PFSK-1 (cell line): ENCODE measurements at regions not wholly inside any gene's neighbourhood (a gene's known extent, or its start where the extent isn't known, plus 50 kb on each side); places are given as distances from the start of the nearest gene placed in this dataset.

Source experiments
- FOXP2 ChIP-seq: optimal IDR thresholded peaks from 2 replicates; pipeline ENCODE3; 2011; ENCODE audit warnings: borderline replicate concordance, control low read depth, inconsistent platforms; ENCODE audit not compliant: insufficient read depth; ENCODE audit errors: extremely low read length, extremely low read depth
- POLR2AphosphoS5 ChIP-seq: IDR thresholded peaks from 2 replicates; pipeline ENCODE4 v1.6.1; 2012; ENCODE audit warnings: low read depth, mild to moderate bottlenecking, control low read depth, low read length, moderate library complexity
- REST ChIP-seq, 2 experiments: IDR thresholded peaks; 2 replicates each; pipeline versions ENCODE4 v1.6.1 to v1.8.0; 2011 to 2012; ENCODE audit warnings: low read depth in 2 of 2, low read length in 2 of 2, control low read depth in 1 of 2, inconsistent platforms in 1 of 2, mild to moderate bottlenecking in 1 of 2, moderate library complexity in 1 of 2; ENCODE audit not compliant: insufficient read depth in 1 of 2
- SIN3A ChIP-seq: IDR thresholded peaks from 2 replicates; pipeline ENCODE4 v1.6.1; 2012; ENCODE audit warnings: mild to moderate bottlenecking, low read length, moderate library complexity, borderline replicate concordance; ENCODE audit not compliant: insufficient read depth
- TAF1 ChIP-seq: IDR thresholded peaks from 2 replicates; pipeline ENCODE4 v1.6.1; 2012; ENCODE audit warnings: low read length, control low read depth, borderline replicate concordance; ENCODE audit not compliant: insufficient read depth

DNA sequence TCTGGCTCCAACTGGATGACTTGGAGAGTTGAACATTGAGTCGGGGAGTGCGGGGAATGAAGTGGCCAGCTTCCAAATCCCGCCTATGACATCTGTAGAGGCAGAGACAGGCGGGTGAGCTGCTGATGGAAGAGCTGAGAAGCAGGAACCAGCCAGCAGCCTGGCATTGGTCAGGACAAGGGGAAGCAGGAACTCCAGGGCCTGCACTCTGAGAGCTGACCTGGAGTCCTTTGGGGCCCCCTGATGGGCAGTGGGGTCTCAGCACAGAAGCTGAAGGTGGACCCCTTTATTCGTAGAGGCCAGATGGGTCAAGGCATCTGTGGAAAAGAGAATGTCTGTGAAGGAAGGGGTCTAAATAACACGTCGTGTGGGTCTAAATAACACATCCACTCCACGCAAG, 57.0 kb downstream of the SEC61G start:
- TF ChIP-seq TAF1 (no peak), SIN3A (no peak), REST (IDR thresholded peaks at IDR 0.05; ENCODE audit: insufficient read depth in 1 of 2, low read depth in 2 of 2, low read length in 2 of 2) (no peak), POLR2AphosphoS5 (no peak), FOXP2 (no peak)

DNA sequence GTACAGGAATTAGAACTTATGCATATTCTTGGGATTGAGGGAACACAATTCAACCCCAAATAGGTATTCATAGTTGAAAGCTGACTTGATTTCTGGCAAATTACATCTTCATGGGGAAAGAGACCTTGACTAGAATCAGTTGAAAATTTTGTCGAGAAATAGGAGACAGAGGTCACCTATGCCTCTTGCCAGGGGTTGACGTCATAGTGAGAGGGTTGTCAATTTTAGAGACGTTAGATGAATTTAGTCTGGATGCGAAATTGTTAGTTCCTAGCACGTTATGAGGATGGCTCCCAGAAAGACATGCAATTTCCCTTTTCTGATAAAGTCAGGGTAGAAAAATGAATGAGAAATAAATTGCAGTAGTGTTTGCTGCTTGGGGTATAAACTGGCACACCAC, 59.3 kb downstream of the SEC61G start:
- TF ChIP-seq SIN3A: no peak
- TF ChIP-seq TAF1: no peak
- TF ChIP-seq FOXP2: no peak
- TF ChIP-seq POLR2AphosphoS5: no peak
- TF ChIP-seq REST (IDR thresholded peaks at IDR 0.05; ENCODE audit: insufficient read depth in 1 of 2, low read depth in 2 of 2, low read length in 2 of 2): no peak

DNA sequence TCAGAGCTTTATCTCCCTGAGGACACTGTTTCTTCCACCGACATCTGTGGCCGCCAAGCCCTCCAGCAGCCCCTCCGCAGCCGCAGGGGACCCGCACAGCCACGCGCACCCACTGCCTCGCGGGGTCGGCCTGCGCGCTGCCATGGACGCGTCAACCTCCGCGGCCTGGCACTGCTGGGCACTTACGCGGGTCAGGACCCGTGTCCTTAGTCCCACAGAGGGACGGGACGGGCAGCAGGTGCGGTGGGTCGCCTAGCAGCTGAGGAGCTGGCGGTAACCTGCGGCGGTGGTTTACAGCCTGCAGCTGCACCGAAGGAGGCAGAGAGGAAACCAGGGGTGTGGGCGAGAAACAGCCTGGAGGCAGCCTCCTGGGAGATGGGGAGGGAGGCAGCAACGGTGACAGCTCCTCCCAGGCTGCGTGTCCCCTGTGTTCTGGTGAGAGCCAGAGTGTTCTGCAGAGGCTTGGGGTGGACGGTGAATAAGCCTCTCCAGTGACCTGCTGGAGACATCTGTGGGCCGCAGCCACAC, 61.3 kb downstream of the SEC61G start:
- TF ChIP-seq REST (IDR thresholded peaks at IDR 0.05; ENCODE audit: insufficient read depth in 1 of 2, low read depth in 2 of 2, low read length in 2 of 2) (no peak), TAF1 (no peak), POLR2AphosphoS5 (no peak), SIN3A (no peak), FOXP2 (no peak)

- no peak for TF ChIP-seq FOXP2
Observed at GRCh38 chr7:54690892-54691291, 68.1 kb downstream of the SEC61G start.

DNA sequence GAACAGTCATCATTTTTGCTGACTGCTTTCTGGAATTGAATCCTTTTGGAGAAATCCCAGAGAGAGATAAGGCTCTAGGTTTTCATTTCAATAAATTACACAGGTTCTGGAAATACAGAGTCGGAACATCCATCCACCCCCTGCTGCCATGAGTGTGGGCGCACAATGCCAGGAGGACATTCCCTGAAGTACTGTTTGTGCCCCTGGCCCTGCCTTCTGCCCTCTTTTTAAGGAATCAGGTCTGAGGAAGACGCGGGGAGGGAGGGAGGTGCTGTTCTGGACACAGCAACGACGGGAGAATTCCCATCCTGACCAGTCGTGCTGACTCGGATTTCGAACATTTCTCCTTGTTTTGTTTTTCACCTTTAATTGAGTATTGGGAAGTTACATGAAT, 69.0 kb downstream of the SEC61G start:
- TF ChIP-seq POLR2AphosphoS5: no peak
- no peak for TF ChIP-seq FOXP2
- TF ChIP-seq SIN3A: no peak
- TF ChIP-seq REST (IDR thresholded peaks at IDR 0.05; ENCODE audit: insufficient read depth in 1 of 2, low read depth in 2 of 2, low read length in 2 of 2): no peak
- TF ChIP-seq TAF1: no peak
